Activated naive CD8-positive, alpha-beta T cell treated with anti-CD3 and anti-CD28 coated beads, Interleukin-2, amount 10 ng/mL, durations not matched to agents 7 days and 5 days (primary cell): ENCODE measurements at regions not wholly inside any gene's neighbourhood (a gene's known extent, or its start where the extent isn't known, plus 50 kb on each side); places are given as distances from the start of the nearest gene placed in this dataset.
A peak's percentile ranks its signal among the peaks of the same experiment; 100 is the strongest.

Source experiments
- ATAC-seq: fragments of 150-1000 bp; cut with Tn5 transposase; one replicate; pipeline ENCODE4 v1.10.0; 2021; ENCODE audit warnings: low read depth, moderate library complexity
- POLR2A ChIA-PET: fragments of 350-600 bp; sonication (Branson Sonifier 250); formaldehyde crosslinking; loops from one replicate; lab custom pipeline; 2021; ENCODE audit warnings: antibody characterized with exemption; lab: Charles Lee
- DNase-seq: peaks from one replicate; pipeline ENCODE4 v3.0.0; 2021
- H3K27ac Mint-ChIP-seq: one replicate; pipeline ENCODE4 v1.8.0; 2022; ENCODE audit warnings: mild to moderate bottlenecking, mixed read lengths
- H3K27me3 Mint-ChIP-seq: one replicate; pipeline ENCODE4 v1.8.0; 2022; ENCODE audit warnings: mild to moderate bottlenecking, moderate library complexity, mixed read lengths
- H3K36me3 Mint-ChIP-seq: one replicate; pipeline ENCODE4 v1.8.0; 2021; ENCODE audit warnings: mild to moderate bottlenecking, mixed read lengths
- H3K4me1 Mint-ChIP-seq: one replicate; pipeline ENCODE4 v1.8.0; 2021; ENCODE audit warnings: mixed read lengths
- H3K4me3 Mint-ChIP-seq: one replicate; pipeline ENCODE4 v1.8.0; 2022; ENCODE audit warnings: mild to moderate bottlenecking, moderate library complexity, mixed read lengths
- H3K9me3 Mint-ChIP-seq: one replicate; pipeline ENCODE4 v1.8.0; 2021; ENCODE audit warnings: mixed read lengths

DNA sequence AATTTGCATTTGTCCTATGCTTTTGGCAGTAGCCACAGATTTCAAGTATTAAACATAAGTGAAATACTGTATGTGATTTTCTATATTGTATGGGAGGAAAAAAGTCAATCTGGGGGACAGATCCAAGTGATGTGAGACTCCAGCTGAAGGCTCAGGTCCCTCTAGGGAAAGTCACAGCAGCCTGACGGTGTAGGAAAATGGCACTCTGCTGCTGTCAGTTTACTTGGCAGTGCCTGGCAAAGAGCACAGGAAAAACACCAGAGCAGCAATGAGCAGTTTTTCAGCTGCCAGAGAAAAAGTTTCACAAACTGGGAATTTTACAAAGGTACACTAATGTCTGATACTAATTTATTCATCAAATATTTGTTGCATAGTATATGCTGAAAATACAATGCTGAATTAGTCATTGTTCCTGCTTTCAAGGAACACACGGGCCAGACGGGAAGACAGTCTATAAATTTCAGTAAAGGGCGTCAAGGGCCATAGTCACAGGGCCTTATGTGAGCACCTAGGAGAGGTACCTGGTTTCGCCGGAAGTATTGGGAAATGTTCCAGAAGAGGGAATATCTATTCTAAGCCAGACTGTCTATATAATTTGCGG is 66.2 kb upstream of the SLC38A2 start:
- no peaks in the 10 kb centered on the region for H3K27me3 Mint-ChIP-seq
- ATAC-seq: no peak
- POLR2A ChIA-PET: no interaction called here
- no peak overlapping the region for H3K27ac Mint-ChIP-seq
- no peak overlapping the region for H3K4me3 Mint-ChIP-seq
- no peak for DNase-seq
- peaks cover 6% of the 10 kb centered on the region for H3K36me3 Mint-ChIP-seq
- H3K4me1 Mint-ChIP-seq: peaks cover 1% of the 10 kb centered on the region
- H3K9me3 Mint-ChIP-seq: no peaks in the 10 kb centered on the region

DNA sequence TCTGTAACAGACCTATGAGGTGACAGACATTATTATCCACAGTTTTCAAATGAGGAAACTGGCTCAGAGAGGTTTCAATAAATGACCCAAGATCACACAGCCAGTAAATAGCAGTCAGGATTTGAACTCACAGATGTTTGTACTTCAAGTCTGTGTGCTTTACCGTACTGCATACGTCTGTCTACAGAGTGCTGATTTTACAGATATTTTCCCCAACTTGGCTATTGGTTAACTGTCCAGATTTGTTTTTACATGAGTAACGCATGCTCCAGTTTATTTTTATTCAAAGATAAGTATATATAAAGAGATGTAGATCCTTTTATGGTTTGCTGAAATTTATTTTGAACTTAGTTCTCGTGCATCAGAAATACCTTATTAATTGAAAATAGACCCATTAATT is 65.7 kb upstream of the SLC38A2 start:
- H3K27me3 Mint-ChIP-seq: no peaks in the 10 kb centered on the region
- H3K27ac Mint-ChIP-seq: no peak overlapping the region
- DNase-seq: no peak
- peaks cover 9% of the 10 kb centered on the region for H3K36me3 Mint-ChIP-seq
- no peaks in the 10 kb centered on the region for H3K9me3 Mint-ChIP-seq
- no peak for ATAC-seq
- H3K4me1 Mint-ChIP-seq: peaks cover 3% of the 10 kb centered on the region
- no peak overlapping the region for H3K4me3 Mint-ChIP-seq
- POLR2A ChIA-PET: no interaction called here

DNA sequence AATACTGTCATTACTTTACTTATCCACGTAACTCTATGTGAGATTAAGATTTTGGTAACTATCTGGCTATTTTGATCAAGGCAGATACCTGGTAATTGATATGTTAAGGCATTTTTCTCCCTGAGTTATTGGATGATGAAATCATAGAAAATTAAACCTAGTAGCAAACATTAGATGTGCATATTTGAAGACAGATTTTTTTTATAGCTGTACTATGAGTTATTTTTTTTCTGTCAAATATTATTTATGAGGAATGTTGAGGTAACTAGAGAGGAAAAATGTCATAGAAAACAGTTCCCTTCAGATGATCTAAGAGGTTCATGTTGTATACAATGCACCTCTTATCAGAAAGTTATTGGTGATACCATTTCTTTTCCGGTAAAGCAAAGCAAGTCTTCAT is 64.9 kb upstream of the SLC38A2 start:
- Mint-ChIP-seq H3K4me1 (peaks cover 3% of the 10 kb centered on the region), H3K9me3 (no peaks in the 10 kb centered on the region), H3K4me3 (no peak overlapping the region), H3K36me3 (peaks cover 9% of the 10 kb centered on the region), H3K27me3 (no peaks in the 10 kb centered on the region), H3K27ac (no peak overlapping the region)
- POLR2A ChIA-PET: no interaction called here
- DNase-seq (no peak), ATAC-seq (no peak)

DNA sequence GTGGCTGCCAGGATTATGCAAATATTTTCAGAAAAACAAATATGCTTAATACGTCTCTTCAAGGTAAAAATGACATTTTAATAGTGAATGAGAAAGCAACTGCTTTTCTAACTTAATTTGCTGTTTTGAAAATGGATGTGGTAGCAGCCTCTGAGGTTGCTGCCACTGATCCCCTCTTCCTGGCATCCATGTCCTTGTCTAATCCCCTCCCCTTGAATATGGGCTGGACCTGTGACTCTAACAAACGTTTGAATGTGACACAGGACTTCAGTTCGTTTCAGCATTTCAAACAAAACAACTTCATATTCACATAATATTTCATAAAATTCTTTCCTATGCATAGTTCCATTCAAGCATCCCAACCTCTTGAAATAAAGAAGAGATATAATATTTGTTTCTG is 64.2 kb upstream of the SLC38A2 start:
- no peak overlapping the region for H3K4me3 Mint-ChIP-seq
- POLR2A ChIA-PET: no interaction called here
- peaks cover 3% of the 10 kb centered on the region for H3K4me1 Mint-ChIP-seq
- no peaks in the 10 kb centered on the region for H3K27me3 Mint-ChIP-seq
- peaks cover 9% of the 10 kb centered on the region for H3K36me3 Mint-ChIP-seq
- ATAC-seq: no peak
- no peak overlapping the region for H3K27ac Mint-ChIP-seq
- DNase-seq: no peak
- no peaks in the 10 kb centered on the region for H3K9me3 Mint-ChIP-seq

DNA sequence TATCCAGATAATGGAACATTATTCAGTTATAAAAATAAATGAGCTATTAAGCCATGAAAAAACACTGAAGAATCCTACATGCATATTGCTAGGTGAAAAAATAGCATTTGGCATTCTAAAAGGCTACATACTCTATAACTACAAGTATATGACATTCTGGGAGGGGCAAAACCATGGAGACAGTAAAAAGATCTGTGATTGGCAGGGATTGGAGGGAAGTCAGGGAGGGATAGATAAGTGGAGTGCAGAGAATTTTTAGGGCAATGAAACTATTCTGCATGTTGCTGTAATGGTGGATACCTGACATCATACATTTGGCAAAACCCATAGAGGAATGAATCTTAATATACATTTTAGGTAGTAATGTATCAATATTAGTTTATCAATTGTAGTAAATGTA is 63.1 kb upstream of the SLC38A2 start:
- no peak overlapping the region for H3K27ac Mint-ChIP-seq
- H3K9me3 Mint-ChIP-seq: no peaks in the 10 kb centered on the region
- H3K36me3 Mint-ChIP-seq: peaks cover 10% of the 10 kb centered on the region
- DNase-seq (no peak), ATAC-seq (no peak)
- no peaks in the 10 kb centered on the region for H3K27me3 Mint-ChIP-seq
- H3K4me1 Mint-ChIP-seq: peaks cover 5% of the 10 kb centered on the region
- POLR2A ChIA-PET: no interaction called here
- no peak overlapping the region for H3K4me3 Mint-ChIP-seq

DNA sequence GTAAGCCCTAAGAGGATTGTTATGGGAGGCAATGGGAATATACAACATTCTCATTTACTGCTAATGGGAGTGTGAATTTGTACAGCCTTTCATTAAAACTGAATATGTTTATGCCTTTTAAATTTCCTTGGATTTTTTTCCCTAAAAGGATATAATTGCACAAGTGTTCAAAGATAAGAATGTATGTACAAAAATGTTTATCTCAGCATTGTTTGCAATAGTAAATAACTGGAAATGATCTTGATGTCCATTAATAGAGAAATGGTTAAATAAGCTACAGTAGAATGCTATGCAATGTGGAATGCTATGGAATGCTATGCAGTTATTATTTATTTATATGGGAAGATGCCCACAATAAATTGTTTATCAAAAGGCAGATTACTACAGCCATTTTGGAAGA is 62.5 kb upstream of the SLC38A2 start:
- Mint-ChIP-seq H3K4me3 (no peak overlapping the region), H3K9me3 (no peaks in the 10 kb centered on the region), H3K27me3 (no peaks in the 10 kb centered on the region), H3K27ac (no peak overlapping the region), H3K36me3 (peaks cover 11% of the 10 kb centered on the region), H3K4me1 (peaks cover 10% of the 10 kb centered on the region)
- no peak for ATAC-seq
- POLR2A ChIA-PET: no interaction called here
- no peak for DNase-seq

DNA sequence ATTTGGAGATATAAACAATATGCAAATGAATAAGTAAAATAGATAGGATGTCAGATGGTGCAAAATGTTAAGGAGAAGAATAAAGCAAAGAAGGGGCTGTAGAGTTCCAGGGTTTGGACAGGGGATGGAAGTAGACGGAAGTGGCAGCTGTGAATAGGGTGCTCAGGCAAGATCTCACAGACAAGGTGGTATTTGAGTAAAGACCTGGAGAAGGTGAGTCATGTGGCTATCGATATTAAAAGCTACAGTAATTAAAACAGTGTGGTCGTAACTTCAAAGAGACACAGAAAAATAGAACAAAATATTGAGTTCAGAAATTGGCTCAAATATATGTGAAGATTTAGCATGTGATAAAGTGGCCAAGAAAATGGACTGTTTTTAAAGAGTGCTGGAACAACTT is 61.3 kb upstream of the SLC38A2 start:
- DNase-seq (no peak), ATAC-seq (no peak)
- POLR2A ChIA-PET: no interaction called here
- Mint-ChIP-seq H3K27me3 (no peaks in the 10 kb centered on the region), H3K27ac (peak overlapping the region; percentile 1), H3K9me3 (no peaks in the 10 kb centered on the region), H3K36me3 (peaks cover 11% of the 10 kb centered on the region), H3K4me1 (peaks cover 15% of the 10 kb centered on the region), H3K4me3 (no peak overlapping the region)

DNA sequence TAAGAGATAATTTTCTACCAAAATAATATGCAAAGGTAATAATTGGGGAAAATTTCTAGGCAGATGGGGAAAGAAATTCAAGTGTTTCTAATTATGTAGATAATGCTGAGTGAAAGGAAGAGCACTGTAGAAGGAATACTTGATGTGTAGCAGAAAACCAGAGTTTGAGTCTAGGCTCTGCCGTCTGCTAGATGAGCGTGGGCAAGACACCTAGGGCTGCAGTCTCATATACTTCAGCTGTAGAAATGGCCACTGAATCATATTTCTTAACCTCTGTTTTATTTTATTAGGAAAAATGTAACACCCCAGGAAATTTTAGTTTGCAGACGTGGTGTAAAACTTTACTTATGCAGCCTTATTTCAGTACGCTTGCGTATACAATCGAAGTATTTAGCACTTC is 59.8 kb upstream of the SLC38A2 start:
- POLR2A ChIA-PET: interaction anchor here (0.6 to 1.8 kb wide), 2 partner anchors 13 to 117 kb away, joined by 3 to 6 read pairs; no protein-coding TSS in a partner anchor
- no peak overlapping the region for H3K4me3 Mint-ChIP-seq
- peaks cover 16% of the 10 kb centered on the region for H3K4me1 Mint-ChIP-seq
- no peaks in the 10 kb centered on the region for H3K27me3 Mint-ChIP-seq
- DNase-seq: no peak
- H3K27ac Mint-ChIP-seq: no peak overlapping the region
- H3K9me3 Mint-ChIP-seq: no peaks in the 10 kb centered on the region
- no peak for ATAC-seq
- peaks cover 17% of the 10 kb centered on the region for H3K36me3 Mint-ChIP-seq

DNA sequence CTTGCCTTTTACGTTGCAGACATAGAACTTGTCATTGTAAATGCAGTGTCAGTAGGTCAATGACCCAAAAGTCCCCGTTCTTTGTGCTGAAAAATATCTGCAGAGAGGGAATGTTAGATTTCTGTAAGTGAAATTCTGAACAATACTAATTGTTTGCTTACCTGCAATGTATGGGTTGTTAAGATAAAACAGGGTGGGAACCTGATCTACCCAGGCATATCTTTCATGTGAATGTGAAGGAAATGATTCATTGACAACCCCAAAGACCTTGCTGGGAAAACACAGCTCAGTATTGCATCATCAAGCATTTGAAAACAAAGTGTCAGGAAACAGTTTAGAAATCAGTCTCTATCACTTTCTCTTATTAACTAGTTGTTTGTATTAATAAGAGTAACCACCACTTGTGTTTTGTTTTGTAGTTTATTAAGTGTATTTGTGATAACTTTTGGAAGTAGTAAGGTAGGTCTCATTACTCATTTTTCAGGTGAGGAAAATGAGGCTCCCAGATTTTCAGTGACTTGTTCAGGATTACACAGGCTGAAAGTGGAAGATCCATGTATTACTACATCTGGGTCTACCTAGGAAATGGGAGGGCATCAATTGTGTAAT is 57.9 kb upstream of the SLC38A2 start:
- POLR2A ChIA-PET: interaction anchor here (0.6 to 2.0 kb wide), 4 partner anchors 29 to 162 kb away, joined by 4 to 10 read pairs (median 8); partner anchors contain the start of genes SLC38A1 and SLC38A2
- Mint-ChIP-seq H3K27me3 (no peaks in the 10 kb centered on the region), H3K27ac (peak overlapping the region; percentile 75), H3K36me3 (peaks cover 22% of the 10 kb centered on the region), H3K4me3 (peak overlapping the region; percentile 57), H3K4me1 (peaks cover 15% of the 10 kb centered on the region), H3K9me3 (peaks cover 4% of the 10 kb centered on the region)
- ATAC-seq: peak; percentile 89
- no peak for DNase-seq
